ENCODE measurements at regions not wholly inside any gene's neighbourhood (a gene's known extent, or its start where the extent isn't known, plus 50 kb on each side); places are given as distances from the start of the nearest gene placed in this dataset.
"Not testable (repeated sequence)": the region's sequence is repeated elsewhere in the genome, so short reads cannot be mapped to it uniquely, and the experiment has no call there.

GRCh38 chr11:80778432-80778831 is 1337.6 kb upstream of the TENM4 start:
- no peak for DNase-seq (ENCODE audit: low read depth)

- DNase-seq (ENCODE audit: low read depth) = no peak
These were observed 1333.1 kb upstream of the TENM4 start for GRCh38 chr11:80773919-80774318.

DNA sequence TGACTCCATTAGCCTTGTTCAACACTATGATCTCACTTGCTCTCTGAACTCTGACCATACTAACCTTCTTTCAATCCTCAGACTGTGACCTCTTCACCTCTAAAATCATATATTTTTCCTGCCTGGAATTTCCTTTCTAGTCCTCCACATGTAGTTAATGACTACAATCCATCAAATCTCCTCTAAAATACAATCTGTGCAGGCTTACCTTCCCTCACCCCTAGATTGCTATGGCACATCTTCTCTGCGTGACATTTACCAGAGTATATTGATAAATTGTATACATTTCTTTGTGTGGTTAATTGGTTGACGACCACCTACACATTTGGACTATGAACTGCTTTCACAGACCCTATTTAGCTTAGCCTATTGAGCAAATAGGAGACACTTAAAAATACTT is 1330.2 kb upstream of the TENM4 start:
- DNase-seq (ENCODE audit: low read depth) = no peak

GRCh38 chr11:80758787-80759186 is 1318.0 kb upstream of the TENM4 start:
- DNase-seq (ENCODE audit: low read depth) = no peak

DNA sequence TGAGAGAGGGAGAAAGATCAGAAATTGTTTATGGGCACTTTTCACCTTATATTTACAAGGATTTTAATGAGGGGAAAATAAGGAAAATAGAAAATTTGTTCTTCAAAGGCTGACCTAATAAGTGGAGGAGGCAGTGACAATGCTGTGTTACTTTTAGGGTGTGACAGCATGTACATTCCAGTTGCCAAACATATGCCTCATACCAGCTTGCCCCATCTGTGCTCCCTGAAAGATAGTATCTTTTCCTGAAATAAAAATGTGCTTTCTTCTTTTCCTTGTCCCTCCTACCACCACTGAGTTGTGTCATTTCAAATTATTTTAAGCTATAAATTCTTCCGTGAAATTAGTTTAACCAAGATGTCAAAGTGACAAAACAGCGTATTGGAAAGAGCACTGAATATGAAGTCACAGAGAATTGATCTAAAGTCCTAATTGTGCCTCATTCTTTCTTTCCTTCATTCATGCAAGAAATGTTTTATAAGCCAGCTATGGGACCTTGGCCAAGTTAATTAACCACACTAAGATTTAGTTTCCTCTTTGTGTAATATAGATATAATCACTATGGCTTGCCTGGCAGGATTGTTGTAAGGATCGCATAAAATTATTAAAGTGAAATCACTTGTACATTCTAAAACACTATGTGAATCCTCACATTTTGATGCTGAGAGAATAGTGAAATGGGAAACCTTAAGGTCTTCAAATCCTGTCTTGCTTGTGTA is 1307.5 kb upstream of the TENM4 start:
- no peak for DNase-seq (ENCODE audit: low read depth)

DNA sequence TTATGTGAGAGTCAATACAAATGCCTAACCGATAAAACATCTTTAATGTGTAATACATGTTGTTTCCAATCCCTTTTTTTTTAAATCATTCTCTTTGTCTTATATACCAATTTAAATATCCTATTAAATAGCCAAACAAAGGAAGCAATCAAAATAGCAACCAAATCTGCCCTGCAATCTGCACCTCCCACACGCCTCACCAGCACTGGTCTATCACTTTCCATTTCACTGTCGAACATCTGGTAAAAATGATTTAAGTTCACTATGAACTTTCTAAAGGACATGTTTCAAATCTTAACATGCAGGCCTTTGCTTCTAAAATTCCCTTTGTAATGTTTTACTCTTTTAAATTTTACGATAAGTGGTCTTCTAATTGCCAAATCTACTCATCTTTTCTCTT is 1305.5 kb upstream of the TENM4 start:
- no peak for DNase-seq (ENCODE audit: low read depth)

DNA sequence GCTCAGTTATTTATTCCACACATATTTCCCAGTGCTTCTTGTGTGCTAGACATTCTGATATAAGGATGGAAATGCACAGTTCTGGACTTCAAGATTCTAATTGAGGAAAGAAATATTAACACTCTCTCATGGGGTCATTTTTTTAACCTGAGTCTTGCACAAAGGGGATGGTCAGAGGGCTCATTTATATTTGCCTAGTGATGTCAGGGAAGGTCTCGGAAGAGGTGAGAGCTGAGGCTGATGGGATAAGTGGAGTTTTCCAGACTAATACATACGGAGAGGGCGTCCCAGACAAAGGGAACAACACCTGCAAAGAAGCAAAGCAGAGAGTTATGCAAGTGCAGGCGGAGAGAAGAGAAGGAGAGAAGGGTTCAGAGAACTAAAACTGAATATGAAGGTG is 1304.6 kb upstream of the TENM4 start:
- DNase-seq (ENCODE audit: low read depth) = no peak

DNA sequence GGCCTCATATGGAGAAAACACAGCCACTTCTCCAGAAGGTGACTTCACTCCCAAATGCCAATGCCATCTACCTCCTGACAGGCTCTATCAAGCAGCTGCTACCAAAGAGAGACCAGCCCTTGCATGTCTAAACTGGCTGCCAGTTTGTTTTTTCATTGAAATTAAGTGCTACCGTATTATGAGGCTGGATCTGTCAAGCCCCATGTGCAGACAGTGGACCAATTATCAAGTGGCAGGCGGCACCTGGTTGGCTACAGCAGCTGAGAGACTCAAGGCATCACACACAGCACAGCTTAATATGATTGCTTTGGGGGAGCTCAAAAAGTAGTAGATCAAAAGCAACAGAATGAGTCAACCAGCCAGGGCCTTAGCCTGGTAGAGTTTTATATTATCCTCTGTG is 1293.0 kb upstream of the TENM4 start:
- no peak for DNase-seq (ENCODE audit: low read depth)

DNA sequence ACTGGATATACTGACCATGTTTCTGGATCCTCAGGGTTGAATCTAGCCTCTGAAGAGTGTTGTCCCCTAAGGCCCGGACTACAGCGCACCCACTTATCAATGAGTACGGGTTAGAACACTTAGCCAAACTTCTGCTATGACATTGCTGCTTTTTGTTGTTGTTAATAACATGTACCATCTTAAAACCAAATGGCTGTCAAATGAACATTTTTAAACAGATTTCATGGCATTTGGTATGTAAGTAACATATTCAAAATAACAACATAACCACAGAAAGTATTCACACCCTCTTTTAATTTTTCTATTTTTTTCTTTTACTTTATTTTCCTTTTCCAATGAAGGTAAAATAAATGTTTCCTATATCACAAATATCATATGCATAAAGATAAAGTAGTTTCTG is 1292.5 kb upstream of the TENM4 start:
- DNase-seq (ENCODE audit: low read depth) = no peak

DNA sequence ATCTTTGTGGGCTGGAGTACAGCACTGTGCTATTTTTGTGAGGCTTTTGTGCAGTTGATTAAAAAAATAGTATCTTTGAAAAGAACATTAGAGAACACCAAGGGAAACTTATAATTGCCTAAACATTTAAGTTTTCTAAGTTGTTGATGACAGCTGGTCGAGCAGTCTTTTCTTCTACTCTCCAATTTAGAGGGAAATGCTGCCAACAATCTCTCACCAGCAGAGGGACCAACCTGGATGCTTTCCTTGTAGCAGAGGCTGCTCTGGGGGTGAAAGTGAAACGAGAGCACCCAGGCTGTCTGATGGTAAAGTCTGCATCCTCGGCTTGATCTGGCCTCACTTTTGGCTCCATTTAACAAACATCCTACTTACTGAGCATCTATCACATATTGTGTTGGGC is 1286.5 kb upstream of the TENM4 start:
- no peak for DNase-seq (ENCODE audit: low read depth)

DNA sequence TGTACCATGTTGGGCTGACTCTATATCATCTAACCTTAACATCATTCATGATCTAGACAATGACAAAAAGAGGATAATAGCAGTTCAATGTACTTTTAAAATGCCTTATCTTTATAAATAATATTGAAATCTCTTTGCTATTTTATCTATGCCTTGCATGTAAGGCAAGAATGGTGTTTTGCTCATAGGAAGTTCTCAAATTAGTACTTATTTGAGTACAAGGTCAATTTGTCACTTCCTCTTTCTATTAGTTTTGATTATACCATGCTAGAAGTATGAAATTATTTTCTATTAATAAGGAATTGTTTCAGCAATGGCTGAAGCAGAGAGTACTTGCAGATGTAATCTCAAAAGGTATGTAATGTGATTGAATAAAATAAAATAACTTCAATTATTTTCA is 1285.4 kb upstream of the TENM4 start:
- DNase-seq (ENCODE audit: low read depth) = no peak

DNA sequence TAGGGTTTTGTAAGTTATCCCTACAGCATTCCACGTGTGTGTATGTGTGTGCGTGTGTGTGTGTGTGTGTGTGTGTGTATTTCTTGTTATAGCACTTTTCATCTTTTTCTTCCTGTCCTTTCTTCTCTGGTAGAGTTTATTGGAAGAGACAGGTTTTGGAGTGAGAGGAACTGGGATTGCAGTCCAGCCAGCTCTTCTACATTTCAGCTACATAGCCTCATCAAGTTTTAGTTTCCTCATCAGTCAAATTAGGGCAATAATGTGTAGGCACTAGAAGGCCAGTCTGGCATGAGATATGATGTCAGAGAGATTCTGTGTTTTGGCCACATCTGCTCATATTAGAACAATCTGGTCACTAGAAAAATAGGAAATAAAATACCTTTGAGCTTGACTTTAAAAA is 1283.5 kb upstream of the TENM4 start:
- DNase-seq (ENCODE audit: low read depth) = no peak

- no peak for DNase-seq (ENCODE audit: low read depth)
These were observed 1281.8 kb upstream of the TENM4 start for GRCh38 chr11:80722629-80723028.

GRCh38 chr11:80720295-80720694 is 1279.5 kb upstream of the TENM4 start:
- no peak for DNase-seq (ENCODE audit: low read depth)

- DNase-seq (ENCODE audit: low read depth) = no peak
These were observed 1278.4 kb upstream of the TENM4 start for GRCh38 chr11:80719292-80719646.

- DNase-seq (ENCODE audit: low read depth) = no peak
These were observed 1277.9 kb upstream of the TENM4 start for GRCh38 chr11:80718611-80719291.

GRCh38 chr11:80702264-80702663 is 1261.4 kb upstream of the TENM4 start:
- no peak for DNase-seq (ENCODE audit: low read depth)

DNA sequence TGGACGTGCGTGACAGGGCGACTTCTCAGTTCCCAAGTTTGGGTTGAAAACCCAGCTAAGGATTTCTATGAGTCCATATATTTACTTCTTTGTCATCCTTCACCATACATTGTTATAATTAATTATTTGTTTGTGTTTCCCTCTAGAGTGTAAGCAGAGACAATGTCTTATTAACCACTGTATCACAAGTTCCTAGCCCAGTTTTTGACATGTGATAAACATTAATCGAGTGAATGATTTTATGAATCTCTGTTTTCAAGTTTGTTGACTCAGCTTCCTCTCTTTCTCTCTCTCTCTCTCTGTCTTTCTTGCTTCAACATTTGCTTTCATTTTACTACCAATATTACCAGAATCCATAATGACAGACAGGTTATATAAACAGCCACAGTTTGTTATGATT is 1259.6 kb upstream of the TENM4 start:
- no peak for DNase-seq (ENCODE audit: low read depth)

DNA sequence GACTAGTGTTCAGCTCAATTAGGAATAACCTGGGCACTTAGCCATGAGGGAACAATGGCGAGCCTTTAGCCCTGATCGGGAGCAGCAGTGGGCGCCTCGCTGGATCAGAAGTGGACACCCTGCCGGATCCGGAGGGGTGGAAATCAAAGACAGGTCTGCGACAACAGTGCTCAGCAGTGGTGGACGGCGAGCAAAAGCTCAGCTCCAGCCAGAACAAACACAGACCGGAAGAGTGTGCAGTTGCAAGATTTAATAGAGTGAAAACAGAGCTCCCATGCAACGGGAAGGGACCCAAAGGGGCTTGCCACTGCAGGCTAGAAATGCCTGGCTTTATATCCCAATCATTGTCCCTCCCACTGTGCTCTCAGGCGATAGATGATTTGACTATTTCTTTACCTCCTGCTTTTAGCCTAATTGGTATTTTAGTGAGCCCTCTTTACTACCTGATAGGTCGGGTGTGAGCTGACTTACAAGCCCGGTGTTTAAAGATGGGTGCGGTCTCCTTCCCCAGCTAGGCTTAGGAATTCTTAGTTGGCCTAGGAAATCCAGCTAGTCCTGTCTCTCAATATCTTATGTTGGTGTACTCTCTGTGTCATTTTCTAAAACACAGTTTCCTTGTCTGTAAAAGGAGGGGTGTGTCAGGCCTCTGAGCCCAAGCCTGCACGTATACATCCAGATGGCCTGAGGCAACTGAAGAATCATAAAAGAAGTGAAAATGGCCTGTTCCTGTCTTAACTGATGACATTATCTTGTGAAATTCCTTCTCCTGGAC is 1258.8 kb upstream of the TENM4 start:
- DNase-seq (ENCODE audit: low read depth) = not testable (repeated sequence)

DNA sequence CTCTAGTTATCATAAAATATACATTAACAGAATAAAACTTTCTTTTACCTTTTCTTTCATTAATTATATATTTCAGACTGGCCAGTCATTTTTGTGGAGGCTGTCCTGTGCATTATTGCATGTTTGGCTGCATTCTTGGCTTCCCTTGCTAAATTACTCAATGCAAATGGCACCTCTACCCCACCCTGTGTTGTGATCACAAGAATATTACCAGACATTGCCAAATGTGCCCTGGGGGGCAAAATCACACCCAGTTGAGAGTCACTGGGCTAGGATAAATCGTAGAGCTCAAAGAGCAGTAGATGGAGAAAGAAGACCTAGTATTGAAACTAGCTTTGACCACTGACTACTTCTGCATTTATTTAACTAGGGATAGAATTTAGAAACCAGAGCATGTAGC is 1257.8 kb upstream of the TENM4 start:
- DNase-seq (ENCODE audit: low read depth) = no peak

GRCh38 chr11:80694385-80694784 is 1253.6 kb upstream of the TENM4 start:
- no peak for DNase-seq (ENCODE audit: low read depth)

- DNase-seq (ENCODE audit: low read depth) = no peak
These were observed 1247.1 kb upstream of the TENM4 start for GRCh38 chr11:80687941-80688340.

GRCh38 chr11:80686889-80687288 is 1246.1 kb upstream of the TENM4 start:
- DNase-seq (ENCODE audit: low read depth) = no peak
